ENCODE measurements at regions not wholly inside any gene's neighbourhood (a gene's known extent, or its start where the extent isn't known, plus 50 kb on each side); places are given as distances from the start of the nearest gene placed in this dataset.
"Not testable (repeated sequence)": the region's sequence is repeated elsewhere in the genome, so short reads cannot be mapped to it uniquely, and the experiment has no call there.

- DNase-seq: no peak
Measured at GRCh38 chr13:86426437-86426836, 627.2 kb upstream of the SLITRK6 start.

- DNase-seq: no peak
Measured at GRCh38 chr13:86429756-86430155, 630.5 kb upstream of the SLITRK6 start.

- no peak for DNase-seq
Measured at GRCh38 chr13:86438034-86438433, 638.8 kb upstream of the SLITRK6 start.

GRCh38 chr13:86445206-86445605, 646.0 kb upstream of the SLITRK6 start:
- no peak for DNase-seq

- no peak for DNase-seq
Measured at GRCh38 chr13:86445672-86446071, 646.5 kb upstream of the SLITRK6 start.

GRCh38 chr13:86446311-86446710, 647.1 kb upstream of the SLITRK6 start:
- no peak for DNase-seq

GRCh38 chr13:86447479-86447878, 648.3 kb upstream of the SLITRK6 start:
- no peak for DNase-seq

GRCh38 chr13:86462011-86462410, 662.8 kb upstream of the SLITRK6 start:
- DNase-seq: no peak

GRCh38 chr13:86464193-86464592, 665.0 kb upstream of the SLITRK6 start:
- DNase-seq: no peak

GRCh38 chr13:86474971-86475370, 675.8 kb upstream of the SLITRK6 start:
- no peak for DNase-seq

- no peak for DNase-seq
Measured at GRCh38 chr13:86476656-86477055, 677.4 kb upstream of the SLITRK6 start.

GRCh38 chr13:86486582-86486981, 687.4 kb upstream of the SLITRK6 start:
- DNase-seq: no peak

GRCh38 chr13:86491121-86491520, 691.9 kb upstream of the SLITRK6 start:
- no peak for DNase-seq

GRCh38 chr13:86501931-86502330, 702.7 kb upstream of the SLITRK6 start:
- DNase-seq: not testable (repeated sequence)

- no peak for DNase-seq
Measured at GRCh38 chr13:86510792-86511191, 711.6 kb upstream of the SLITRK6 start.

GRCh38 chr13:86541461-86541860, 742.2 kb upstream of the SLITRK6 start:
- DNase-seq: no peak

- DNase-seq: no peak
Measured at GRCh38 chr13:86554066-86554465, 754.8 kb upstream of the SLITRK6 start.

GRCh38 chr13:86559901-86560300, 760.7 kb upstream of the SLITRK6 start:
- DNase-seq: no peak

- no peak for DNase-seq
Measured at GRCh38 chr13:86562866-86563265, 763.6 kb upstream of the SLITRK6 start.

- DNase-seq: no peak
Measured at GRCh38 chr13:86563308-86563707, 764.1 kb upstream of the SLITRK6 start.

GRCh38 chr13:86567119-86567518, 767.9 kb upstream of the SLITRK6 start:
- DNase-seq: no peak

- DNase-seq: no peak
Measured at GRCh38 chr13:86569119-86569518, 769.9 kb upstream of the SLITRK6 start.

GRCh38 chr13:86569974-86570373, 770.8 kb upstream of the SLITRK6 start:
- no peak for DNase-seq

- no peak for DNase-seq
Measured at GRCh38 chr13:86572115-86572514, 772.9 kb upstream of the SLITRK6 start.

- DNase-seq: no peak
Measured at GRCh38 chr13:86579662-86580061, 780.4 kb upstream of the SLITRK6 start.

- no peak for DNase-seq
Measured at GRCh38 chr13:86581706-86582105, 782.5 kb upstream of the SLITRK6 start.

Data from 8988T (cell line).